ENCODE measurements at regions not wholly inside any gene's neighbourhood (a gene's known extent, or its start where the extent isn't known, plus 50 kb on each side); places are given as distances from the start of the nearest gene placed in this dataset.

- TF ChIP-seq TCF7L2 (IDR thresholded peaks at IDR 0.05; ENCODE audit: borderline replicate concordance, extremely low read depth, insufficient read depth, insufficient read length) (no peak), SP1 (IDR thresholded peaks at IDR 0.05; ENCODE audit: low read depth) (no peak), ZNF274 (IDR thresholded peaks at IDR 0.05; ENCODE audit: low read depth, low read length) (no peak), JUND (IDR thresholded peaks at IDR 0.05) (no peak), EGR1 (IDR thresholded peaks at IDR 0.05; ENCODE audit: low read depth) (no peak), MAX (IDR thresholded peaks at IDR 0.05) (no peak), ZBTB33 (IDR thresholded peaks at IDR 0.05; ENCODE audit: extremely low read depth, insufficient replicate concordance, low read length) (no peak), YY1 (IDR thresholded peaks at IDR 0.05; ENCODE audit: extremely low read depth, insufficient replicate concordance, low read depth, low read length) (no peak), ZFX (IDR thresholded peaks at IDR 0.05) (no peak), EZH2 (IDR thresholded peaks at IDR 0.05) (no peak), POLR2AphosphoS5 (IDR thresholded peaks at IDR 0.05; ENCODE audit: low read depth, low read length) (no peak), POLR2A (IDR thresholded peaks at IDR 0.05; ENCODE audit: borderline replicate concordance, extremely low read depth, insufficient read depth, insufficient read length) (no peak), FOSL1 (IDR thresholded peaks at IDR 0.05; ENCODE audit: low read depth) (no peak), RAD21 (IDR thresholded peaks at IDR 0.05; ENCODE audit: low read depth) (no peak), CBX3 (IDR thresholded peaks at IDR 0.05; ENCODE audit: low read depth) (no peak), SRF (IDR thresholded peaks at IDR 0.05; ENCODE audit: low read depth) (no peak), ELF1 (IDR thresholded peaks at IDR 0.05; ENCODE audit: borderline replicate concordance, low read depth) (no peak), EZH2phosphoT487 (IDR thresholded peaks at IDR 0.05; ENCODE audit: borderline replicate concordance) (no peak), ATF3 (IDR thresholded peaks at IDR 0.05) (no peak)
- TF ChIP-seq, protein P1, sequence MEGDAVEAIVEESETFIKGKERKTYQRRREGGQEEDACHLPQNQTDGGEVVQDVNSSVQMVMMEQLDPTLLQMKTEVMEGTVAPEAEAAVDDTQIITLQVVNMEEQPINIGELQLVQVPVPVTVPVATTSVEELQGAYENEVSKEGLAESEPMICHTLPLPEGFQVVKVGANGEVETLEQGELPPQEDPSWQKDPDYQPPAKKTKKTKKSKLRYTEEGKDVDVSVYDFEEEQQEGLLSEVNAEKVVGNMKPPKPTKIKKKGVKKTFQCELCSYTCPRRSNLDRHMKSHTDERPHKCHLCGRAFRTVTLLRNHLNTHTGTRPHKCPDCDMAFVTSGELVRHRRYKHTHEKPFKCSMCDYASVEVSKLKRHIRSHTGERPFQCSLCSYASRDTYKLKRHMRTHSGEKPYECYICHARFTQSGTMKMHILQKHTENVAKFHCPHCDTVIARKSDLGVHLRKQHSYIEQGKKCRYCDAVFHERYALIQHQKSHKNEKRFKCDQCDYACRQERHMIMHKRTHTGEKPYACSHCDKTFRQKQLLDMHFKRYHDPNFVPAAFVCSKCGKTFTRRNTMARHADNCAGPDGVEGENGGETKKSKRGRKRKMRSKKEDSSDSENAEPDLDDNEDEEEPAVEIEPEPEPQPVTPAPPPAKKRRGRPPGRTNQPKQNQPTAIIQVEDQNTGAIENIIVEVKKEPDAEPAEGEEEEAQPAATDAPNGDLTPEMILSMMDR (IDR thresholded peaks at IDR 0.05 in 2 of 3, conservative IDR thresholded peaks at IDR 0.05 in 1 of 3; ENCODE audit: borderline replicate concordance in 1 of 3, insufficient read depth in 1 of 3, low read depth in 2 of 3, low read length in 2 of 3): no peak
- H3K4me1 ChIP-seq (ENCODE audit: control insufficient read depth in 1 of 2, insufficient read depth in 2 of 2, low read length in 2 of 2): no peaks in the 10 kb centered on the region
- no peaks in the 10 kb centered on the region for H3K27me3 ChIP-seq (ENCODE audit: insufficient read depth, low read length)
- no peak overlapping the region for H3K4me2 ChIP-seq (ENCODE audit: low read length)
- H3K9me2 ChIP-seq (ENCODE audit: insufficient read depth): no peaks in the 10 kb centered on the region
- H3K79me2 ChIP-seq (ENCODE audit: insufficient read depth, low read length): no peaks in the 10 kb centered on the region
- intact Hi-C loops (cut with micrococcal nuclease): no loop called here
- no peak overlapping the region for H3K9ac ChIP-seq (ENCODE audit: low read length)
- H4K20me1 ChIP-seq (ENCODE audit: insufficient read depth): no peaks in the 10 kb centered on the region
- no peak overlapping the region for H3K4me3 ChIP-seq (replicated peaks in 1 of 2; ENCODE audit: low read depth in 1 of 2, low read length in 2 of 2)
- ATAC-seq (no peak), DNase-seq (ENCODE audit: low read depth, low spot score) (no peak)
- ChIA-PET RAD21 (ENCODE audit: low non-redundant PET in 1 of 2, low total read pairs in 2 of 2, uncharacterized antibody in 2 of 2, unreplicated experiment in 2 of 2) (no interaction called here), POLR2A (no interaction called here), CTCF (no interaction called here)
- H3K27ac ChIP-seq (ENCODE audit: low read depth, low read length): no peak overlapping the region
- H3K36me3 ChIP-seq (ENCODE audit: control insufficient read depth in 1 of 2, insufficient read depth in 2 of 2, low read length in 2 of 2): no peaks in the 10 kb centered on the region
- H3K9me3 ChIP-seq (ENCODE audit: control insufficient read depth in 1 of 2, insufficient read depth in 1 of 2, low read depth in 1 of 2, low read length in 2 of 2): no peaks in the 10 kb centered on the region
- H2AFZ ChIP-seq (ENCODE audit: low read depth, low read length, poor library complexity, severe bottlenecking): no peak overlapping the region
- no TSS peak for BruUV-seq (replicated peaks)
These were observed 88.6 kb upstream of the DUSP22 start for GRCh38 chr6:203661-204060.

All from HCT116 (cell line).